ENCODE measurements at regions not wholly inside any gene's neighbourhood (a gene's known extent, or its start where the extent isn't known, plus 50 kb on each side); places are given as distances from the start of the nearest gene placed in this dataset.

DNA sequence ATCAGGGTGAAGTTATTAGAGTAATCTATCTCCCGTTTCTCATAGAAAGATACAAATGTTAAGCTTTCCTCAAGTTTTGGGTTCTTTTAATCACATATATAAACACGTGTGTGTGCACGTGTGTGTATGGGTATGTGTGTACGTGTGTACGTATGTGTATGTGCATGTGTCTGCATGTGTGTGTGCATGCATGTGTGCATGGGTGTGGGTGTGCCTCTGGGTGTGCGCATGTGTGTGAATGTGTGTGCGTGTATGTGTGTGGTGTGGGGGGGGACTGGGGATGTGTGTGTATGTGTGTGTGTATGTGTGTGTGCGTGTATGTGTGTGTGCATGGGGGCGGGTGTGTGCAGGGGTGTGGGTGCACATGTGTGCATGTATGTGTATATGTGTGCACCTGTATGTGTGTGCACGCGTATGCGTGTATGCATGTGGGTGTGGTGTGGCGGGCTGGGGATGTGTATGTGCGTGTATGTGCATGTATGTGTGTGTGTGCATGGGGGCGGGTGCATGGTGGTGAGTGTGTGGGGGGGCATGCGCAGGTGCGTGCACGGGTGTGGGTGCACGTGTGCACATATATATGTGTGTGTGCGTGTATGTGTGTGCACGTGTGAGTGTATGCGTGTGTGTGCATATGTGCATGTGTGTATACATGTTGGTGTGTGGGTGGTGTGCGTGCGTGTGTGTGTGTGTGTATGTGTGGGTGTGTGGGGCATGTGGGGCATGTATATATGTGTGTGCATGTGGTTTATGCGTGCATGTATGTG, 304.0 kb downstream of the MBD2 start:
- 85 to 92% methylated on average over 25 of the region's 25 CpGs for WGBS, 2 donors
- intact Hi-C loops (cut with DNase I; ENCODE audit: low total_unique reads): no loop called here
- DNase-seq (ENCODE audit: low spot score in 2 of 2): no peak
- no peak for TF ChIP-seq POLR2A (IDR thresholded peaks at IDR 0.05)
- no peak for TF ChIP-seq CTCF (IDR thresholded peaks at IDR 0.05)
- H3K4me3 ChIP-seq (ENCODE audit: low read depth, poor library complexity, severe bottlenecking): no peak overlapping the region

GRCh38 chr18:53918091-53918490, 306.4 kb downstream of the MBD2 start:
- intact Hi-C loops (cut with DNase I; ENCODE audit: low total_unique reads): no loop called here
- no peak overlapping the region for H3K4me3 ChIP-seq (ENCODE audit: low read depth, poor library complexity, severe bottlenecking)
- 83 to 84% methylated on average over 2 of the region's 2 CpGs for WGBS, 2 donors
- no peak for TF ChIP-seq CTCF (IDR thresholded peaks at IDR 0.05)
- no peak for TF ChIP-seq POLR2A (IDR thresholded peaks at IDR 0.05)
- no peak for DNase-seq (ENCODE audit: low spot score in 2 of 2)

- 39 to 53% methylated on average over 2 of the region's 2 CpGs for WGBS, 2 donors
- TF ChIP-seq POLR2A (IDR thresholded peaks at IDR 0.05) (no peak), CTCF (IDR thresholded peaks at IDR 0.05) (no peak)
- intact Hi-C loops (cut with DNase I; ENCODE audit: low total_unique reads): no loop called here
Measured at GRCh38 chr18:53911200-53911599, 313.3 kb downstream of the MBD2 start.

DNA sequence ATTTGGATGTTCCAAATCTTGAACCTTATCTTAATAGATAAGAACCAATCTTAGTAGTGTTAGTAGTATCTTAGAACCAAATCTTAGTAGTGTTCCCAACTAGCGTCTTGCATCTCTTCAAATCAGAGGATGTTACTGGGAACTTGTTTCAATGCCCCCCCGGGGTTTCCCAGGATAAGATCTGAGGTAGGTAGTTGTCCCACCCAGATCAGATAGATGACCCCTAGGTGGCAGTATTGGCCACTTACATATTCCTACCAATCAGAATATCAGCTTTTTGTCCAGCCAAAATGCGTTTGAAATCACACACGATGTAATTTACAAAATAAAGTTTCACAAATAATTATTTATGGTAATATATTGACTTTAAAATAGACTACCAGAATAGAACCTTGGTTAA, 314.8 kb downstream of the MBD2 start:
- intact Hi-C loops (cut with DNase I; ENCODE audit: low total_unique reads): no loop called here
- 65% methylated on average over 4 of the region's 4 CpGs for WGBS, 2 donors
- no peak for DNase-seq (ENCODE audit: low spot score in 2 of 2)
- no peak overlapping the region for H3K4me3 ChIP-seq (ENCODE audit: low read depth, poor library complexity, severe bottlenecking)
- TF ChIP-seq POLR2A (IDR thresholded peaks at IDR 0.05) (no peak), CTCF (IDR thresholded peaks at IDR 0.05) (no peak)

More at GRCh38 chr18:53911200-53911599, 313.3 kb downstream of the MBD2 start:
- no peak overlapping the region for H3K4me3 ChIP-seq (ENCODE audit: low read depth, poor library complexity, severe bottlenecking)
- DNase-seq (ENCODE audit: low spot score in 2 of 2): no peak

GRCh38 chr18:53907921-53908320, 316.5 kb downstream of the MBD2 start:
- DNase-seq (ENCODE audit: low spot score in 2 of 2): no peak
- no peak overlapping the region for H3K4me3 ChIP-seq (ENCODE audit: low read depth, poor library complexity, severe bottlenecking)
- intact Hi-C loops (cut with DNase I; ENCODE audit: low total_unique reads): no loop called here
- TF ChIP-seq CTCF (IDR thresholded peaks at IDR 0.05) (no peak), POLR2A (IDR thresholded peaks at IDR 0.05) (no peak)

DNA sequence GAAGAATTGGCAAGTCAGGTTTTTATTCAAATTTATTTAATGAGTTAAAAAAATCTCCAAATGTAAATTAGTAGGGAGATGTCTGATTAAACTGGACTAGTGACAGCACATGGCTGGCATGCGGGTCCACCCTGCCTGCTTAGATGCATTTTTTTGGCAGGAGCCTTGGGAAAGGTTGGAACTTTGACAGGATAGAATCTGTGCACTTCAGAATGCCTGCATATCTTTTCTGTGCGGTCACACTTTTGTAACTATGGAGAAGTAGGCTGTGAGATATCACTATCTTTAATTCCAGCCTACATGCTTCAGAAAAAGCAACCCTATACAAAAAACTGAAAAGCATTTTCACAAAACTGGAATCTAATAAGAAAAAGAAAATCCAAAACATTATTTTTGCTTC, 317.8 kb downstream of the MBD2 start:
- 37 to 43% methylated on average over 2 of the region's 2 CpGs for WGBS, 2 donors
- intact Hi-C loops (cut with DNase I; ENCODE audit: low total_unique reads): no loop called here
- DNase-seq (ENCODE audit: low spot score in 2 of 2): no peak
- no peak overlapping the region for H3K4me3 ChIP-seq (ENCODE audit: low read depth, poor library complexity, severe bottlenecking)
- TF ChIP-seq POLR2A (IDR thresholded peaks at IDR 0.05) (no peak), CTCF (IDR thresholded peaks at IDR 0.05) (no peak)

Data from lower leg skin (tissue), 4 donors.